H9 (cell line): ENCODE measurements at regions not wholly inside any gene's neighbourhood (a gene's known extent, or its start where the extent isn't known, plus 50 kb on each side); places are given as distances from the start of the nearest gene placed in this dataset.

Experiments used
- DNase-seq: peaks from one replicate; pipeline ENCODE4 v3.0.0-alpha.2; 2017
- H2AFZ ChIP-seq: one replicate; pipeline ENCODE4 v1.6.1; 2013; ENCODE audit warnings: mild to moderate bottlenecking, low read length, control low read depth, moderate library complexity
- H2AK5ac ChIP-seq: 2 replicates; pipeline ENCODE4 v1.6.1; 2013; ENCODE audit warnings: low read length, control low read depth, mixed read lengths; ENCODE audit not compliant: insufficient read length
- H2BK120ac ChIP-seq: one replicate; pipeline ENCODE4 v1.6.1; 2013; ENCODE audit warnings: low read depth, mild to moderate bottlenecking, low read length, control low read depth, inconsistent platforms; ENCODE audit not compliant: poor library complexity, severe bottlenecking
- H2BK12ac ChIP-seq: 2 replicates; pipeline ENCODE4 v1.6.1; 2013; ENCODE audit warnings: low read length, control low read depth, mixed read lengths, low read depth; ENCODE audit not compliant: insufficient read length
- H2BK15ac ChIP-seq: 2 replicates; pipeline ENCODE4 v1.6.1; 2013; ENCODE audit warnings: low read depth, low read length, control low read depth
- H2BK20ac ChIP-seq: one replicate; pipeline ENCODE4 v1.6.1; 2013; ENCODE audit warnings: low read depth, mild to moderate bottlenecking, low read length, control low read depth, inconsistent platforms; ENCODE audit not compliant: poor library complexity, severe bottlenecking
- H2BK5ac ChIP-seq: 2 replicates; pipeline ENCODE4 v1.6.1; 2013; ENCODE audit warnings: low read length, control low read depth, mixed read lengths; ENCODE audit not compliant: insufficient read length
- H3K14ac ChIP-seq: 2 replicates; pipeline ENCODE4 v1.6.1; 2013; ENCODE audit warnings: low read length, control low read depth; ENCODE audit not compliant: insufficient read depth
- H3K18ac ChIP-seq: 2 replicates; pipeline ENCODE4 v1.6.1; 2013; ENCODE audit warnings: low read depth, mild to moderate bottlenecking, mixed read lengths, low read length, control low read depth; ENCODE audit not compliant: insufficient read length
- H3K23ac ChIP-seq: 2 replicates; pipeline ENCODE4 v1.6.1; 2013; ENCODE audit warnings: low read length, control low read depth, mixed read lengths, low read depth; ENCODE audit not compliant: insufficient read length
- H3K23me2 ChIP-seq: 2 replicates; pipeline ENCODE4 v1.6.1; 2013; ENCODE audit warnings: low read depth, mild to moderate bottlenecking, mixed read lengths, low read length, control low read depth; ENCODE audit not compliant: insufficient read length, poor library complexity, severe bottlenecking
- H3K27ac ChIP-seq: 2 replicates; pipeline ENCODE4 v1.5.1; 2013; ENCODE audit warnings: low read length, control low read depth, mixed read lengths, low read depth; ENCODE audit not compliant: insufficient read length
- H3K27me3 ChIP-seq: 2 replicates; pipeline ENCODE4 v1.6.1; 2013; ENCODE audit warnings: low read length, control low read depth, inconsistent platforms; ENCODE audit not compliant: insufficient read depth
- H3K4ac ChIP-seq: 2 replicates; pipeline ENCODE4 v1.6.1; 2013; ENCODE audit warnings: low read depth, mild to moderate bottlenecking, control low read depth, inconsistent platforms, low read length, moderate library complexity
- H3K4me1 ChIP-seq: 2 replicates; pipeline ENCODE4 v1.6.1; 2013; ENCODE audit warnings: low read length, control low read depth, inconsistent platforms; ENCODE audit not compliant: insufficient read depth
- H3K4me2 ChIP-seq: 2 replicates; pipeline ENCODE4 v1.6.1; 2013; ENCODE audit warnings: low read length, control low read depth, mixed read lengths; ENCODE audit not compliant: insufficient read length, insufficient read depth
- H3K56ac ChIP-seq: 2 replicates; pipeline ENCODE4 v1.6.1; 2013; ENCODE audit warnings: low read depth, mild to moderate bottlenecking, mixed read lengths, low read length, control low read depth; ENCODE audit not compliant: insufficient read length
- H3K79me1 ChIP-seq: 2 replicates; pipeline ENCODE4 v1.6.1; 2013; ENCODE audit warnings: low read depth, mild to moderate bottlenecking, moderate library complexity, low read length, control low read depth, inconsistent platforms; ENCODE audit not compliant: insufficient read depth, poor library complexity, severe bottlenecking
- H3K79me2 ChIP-seq: 2 replicates; pipeline ENCODE4 v1.6.1; 2013; ENCODE audit warnings: low read length, control low read depth, inconsistent platforms; ENCODE audit not compliant: insufficient read depth
- H3K9ac ChIP-seq: 2 replicates; pipeline ENCODE4 v1.6.1; 2013; ENCODE audit warnings: low read length, control low read depth, mixed read lengths; ENCODE audit not compliant: insufficient read length; ENCODE audit errors: extremely low read depth
- H3K9me3 ChIP-seq: one replicate; pipeline ENCODE4 v1.6.1; 2013; ENCODE audit warnings: low read depth, low read length, inconsistent platforms; ENCODE audit not compliant: control insufficient read depth
- H3T11ph ChIP-seq: one replicate; pipeline ENCODE4 v1.6.1; 2013; ENCODE audit warnings: mild to moderate bottlenecking, low read length, control low read depth, inconsistent platforms
- H4K20me1 ChIP-seq: one replicate; pipeline ENCODE4 v1.6.1; 2013; ENCODE audit not compliant: control insufficient read depth, insufficient read length, insufficient read depth
- H4K5ac ChIP-seq: 2 replicates; pipeline ENCODE4 v1.6.1; 2013; ENCODE audit warnings: low read depth, mild to moderate bottlenecking, mixed read lengths, low read length, control low read depth; ENCODE audit not compliant: insufficient read length
- H4K8ac ChIP-seq: replicated peaks from 2 replicates; pipeline ENCODE4 v1.6.1; 2013; ENCODE audit warnings: low read length, control low read depth, mixed read lengths, low read depth; ENCODE audit not compliant: insufficient read length
- H4K91ac ChIP-seq: 2 replicates; pipeline ENCODE4 v1.6.1; 2013; ENCODE audit warnings: low read depth, mild to moderate bottlenecking, moderate library complexity, mixed read lengths, low read length, control low read depth; ENCODE audit not compliant: insufficient read length
- H3K27ac Mint-ChIP-seq, 3 experiments: 2 replicates in 2 of 3; 3 replicates in 1 of 3; pipeline ENCODE4 v1.8.0; 2020 to 2021; ENCODE audit warnings: mixed read lengths in 3 of 3, mild to moderate bottlenecking in 1 of 3, moderate library complexity in 1 of 3
- H3K27me3 Mint-ChIP-seq: 2 replicates; pipeline ENCODE4 v1.8.0; 2021; ENCODE audit warnings: low read depth, mild to moderate bottlenecking, moderate library complexity, mixed read lengths
- H3K36me3 Mint-ChIP-seq, 3 experiments: 2 replicates in 2 of 3; 3 replicates in 1 of 3; pipeline ENCODE4 v1.8.0; 2020 to 2021; ENCODE audit warnings: low read depth in 3 of 3, mixed read lengths in 3 of 3; ENCODE audit not compliant: insufficient read depth in 1 of 3
- H3K4me1 Mint-ChIP-seq, 2 experiments: 2 replicates each; pipeline ENCODE4 v1.8.0; 2020; ENCODE audit warnings: mixed read lengths in 2 of 2
- H3K4me3 Mint-ChIP-seq, 2 experiments: 2 replicates in 1 of 2; 3 replicates in 1 of 2; pipeline ENCODE4 v1.8.0; 2020 to 2021; ENCODE audit warnings: mild to moderate bottlenecking in 2 of 2, mixed read lengths in 2 of 2, moderate library complexity in 1 of 2
- H3K9me3 Mint-ChIP-seq, 2 experiments: 2 replicates in 1 of 2; 3 replicates in 1 of 2; pipeline ENCODE4 v1.8.0; 2020; ENCODE audit warnings: mild to moderate bottlenecking in 2 of 2, mixed read lengths in 2 of 2, moderate library complexity in 1 of 2
- WGBS: extraction: QIAGEN DNeasy Blood & Tissue Kit; methylation state at CpG from one replicate; pipeline ENCODE4 v1.1.7; 2013; ENCODE audit warnings: missing lambda C conversion rate, low lambda C conversion rate, mixed read lengths; ENCODE audit not compliant: insufficient read length; ENCODE audit errors: extremely low coverage; 5-methylcytosine and 5-hydroxymethylcytosine counted together
- TF ChIP-seq, protein P1 (sequence below): fragments of 200-600 bp; sonication (generic); conservative IDR thresholded peaks from 3 replicates; pipeline ENCODE4 v1.8.0; 2021; ENCODE audit warnings: antibody characterized with exemption, mild to moderate bottlenecking

DNA sequence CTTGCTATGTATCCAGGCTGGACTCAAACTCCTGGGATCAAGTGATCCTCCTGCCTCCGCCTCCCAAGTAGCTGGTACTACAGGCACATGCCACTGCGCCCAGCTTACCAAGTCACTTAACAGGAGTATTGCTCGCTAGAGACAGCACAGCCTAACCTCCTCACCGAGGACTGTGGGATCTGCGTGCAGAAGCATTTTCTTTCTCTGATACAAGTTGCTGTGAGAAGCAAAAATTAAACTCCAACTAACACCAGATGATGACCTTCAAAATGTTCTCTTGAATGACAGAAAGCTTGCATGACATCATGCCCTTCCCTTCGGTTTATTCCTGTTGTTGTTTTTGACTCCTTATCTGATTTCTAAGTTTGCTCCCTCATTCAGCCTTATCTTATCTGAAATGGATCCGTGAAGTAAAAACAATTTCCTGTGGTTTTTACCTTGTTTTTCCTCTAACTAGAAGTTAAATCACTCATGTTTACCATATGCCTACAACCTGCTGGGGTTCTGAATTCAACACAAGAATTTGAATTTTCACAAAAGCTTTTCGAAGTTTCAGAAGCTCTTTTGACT is 94.4 kb upstream of the KIF5B start:
- H3K9ac ChIP-seq, result no peak overlapping the region
- H2AFZ ChIP-seq, result no peak overlapping the region
- no peak overlapping the region for H2AK5ac ChIP-seq
- no peaks in the 10 kb centered on the region for H3K9me3 ChIP-seq
- H3K4me3 Mint-ChIP-seq, result no peak overlapping the region
- no peak for DNase-seq
- no peak overlapping the region for H4K91ac ChIP-seq
- peaks cover 11 to 13% of the 10 kb centered on the region in 2 experiments for H3K9me3 Mint-ChIP-seq
- H2BK20ac ChIP-seq, result no peak overlapping the region
- H4K20me1 ChIP-seq, result no peaks in the 10 kb centered on the region
- no peak overlapping the region; the same call in 1 of the 2 replicates for H3K14ac ChIP-seq
- no peak overlapping the region for H3K23ac ChIP-seq
- no peak overlapping the region for H4K5ac ChIP-seq
- no peaks in the 10 kb centered on the region for H3K23me2 ChIP-seq
- H2BK5ac ChIP-seq, result no peak overlapping the region
- peaks cover 0 to 17% (median 6%) of the 10 kb centered on the region in 3 experiments; a peak in 4 of 7 replicates for H3K36me3 Mint-ChIP-seq
- no peaks in the 10 kb centered on the region for H3K27me3 ChIP-seq
- no peak overlapping the region for H4K8ac ChIP-seq
- H3K79me1 ChIP-seq, result no peaks in the 10 kb centered on the region
- no peak overlapping the region for H2BK15ac ChIP-seq
- H3T11ph ChIP-seq, result no peak overlapping the region
- no peak overlapping the region for H3K4me2 ChIP-seq
- no peak overlapping the region for H3K56ac ChIP-seq
- no peaks in the 10 kb centered on the region for H3K27me3 Mint-ChIP-seq
- no peaks in the 10 kb centered on the region for H3K4me1 ChIP-seq
- peaks cover 14% of the 10 kb centered on the region in 2 experiments; a peak in 3 of 4 replicates for H3K4me1 Mint-ChIP-seq
- TF ChIP-seq, protein P1, sequence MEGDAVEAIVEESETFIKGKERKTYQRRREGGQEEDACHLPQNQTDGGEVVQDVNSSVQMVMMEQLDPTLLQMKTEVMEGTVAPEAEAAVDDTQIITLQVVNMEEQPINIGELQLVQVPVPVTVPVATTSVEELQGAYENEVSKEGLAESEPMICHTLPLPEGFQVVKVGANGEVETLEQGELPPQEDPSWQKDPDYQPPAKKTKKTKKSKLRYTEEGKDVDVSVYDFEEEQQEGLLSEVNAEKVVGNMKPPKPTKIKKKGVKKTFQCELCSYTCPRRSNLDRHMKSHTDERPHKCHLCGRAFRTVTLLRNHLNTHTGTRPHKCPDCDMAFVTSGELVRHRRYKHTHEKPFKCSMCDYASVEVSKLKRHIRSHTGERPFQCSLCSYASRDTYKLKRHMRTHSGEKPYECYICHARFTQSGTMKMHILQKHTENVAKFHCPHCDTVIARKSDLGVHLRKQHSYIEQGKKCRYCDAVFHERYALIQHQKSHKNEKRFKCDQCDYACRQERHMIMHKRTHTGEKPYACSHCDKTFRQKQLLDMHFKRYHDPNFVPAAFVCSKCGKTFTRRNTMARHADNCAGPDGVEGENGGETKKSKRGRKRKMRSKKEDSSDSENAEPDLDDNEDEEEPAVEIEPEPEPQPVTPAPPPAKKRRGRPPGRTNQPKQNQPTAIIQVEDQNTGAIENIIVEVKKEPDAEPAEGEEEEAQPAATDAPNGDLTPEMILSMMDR, result no peak
- no CpG with 5 or more reads among the region's 8 CpGs for WGBS
- no peak overlapping the region for H3K18ac ChIP-seq
- no peak overlapping the region for H3K4ac ChIP-seq
- H3K79me2 ChIP-seq, result no peaks in the 10 kb centered on the region
- no peak overlapping the region for H3K27ac ChIP-seq
- H3K27ac Mint-ChIP-seq, result peak overlapping the region in 2 of 3 experiments; percentile 74 to 81; a peak in 4 of 7 replicates
- no peak overlapping the region for H2BK12ac ChIP-seq
- H2BK120ac ChIP-seq, result no peak overlapping the region
